Mammary epithelial cell (primary cell): ENCODE measurements at regions not wholly inside any gene's neighbourhood (a gene's known extent, or its start where the extent isn't known, plus 50 kb on each side); places are given as distances from the start of the nearest gene placed in this dataset.

ENCODE experiments used
- CTCF ChIP-seq, 2 donors: IDR thresholded peaks in 1 of 2; conservative IDR thresholded peaks in 1 of 2; 2 replicates each; pipeline ENCODE4 v1.5.1; 2011 to 2012; ENCODE audit warnings: inconsistent platforms in 2 of 2, low read length in 2 of 2, mild to moderate bottlenecking in 2 of 2, control low read depth in 1 of 2, low read depth in 1 of 2; ENCODE audit not compliant: insufficient read depth in 1 of 2; ENCODE audit errors: extremely low read depth in 1 of 2
- EZH2 ChIP-seq: IDR thresholded peaks from 2 replicates; pipeline ENCODE4 v1.6.1; 2012; ENCODE audit warnings: low read length, inconsistent platforms, borderline replicate concordance

GRCh38 chr16:17011712-17012111, 459.0 kb downstream of the XYLT1 start:
- no peak for TF ChIP-seq EZH2
- no peak for TF ChIP-seq CTCF (conservative IDR thresholded peaks at IDR 0.05 in 1 of 2, IDR thresholded peaks at IDR 0.05 in 1 of 2; ENCODE audit: extremely low read depth in 1 of 2, insufficient read depth in 1 of 2, low read depth in 1 of 2, low read length in 2 of 2)
